ENCODE measurements at regions not wholly inside any gene's neighbourhood (a gene's known extent, or its start where the extent isn't known, plus 50 kb on each side); places are given as distances from the start of the nearest gene placed in this dataset.

DNA sequence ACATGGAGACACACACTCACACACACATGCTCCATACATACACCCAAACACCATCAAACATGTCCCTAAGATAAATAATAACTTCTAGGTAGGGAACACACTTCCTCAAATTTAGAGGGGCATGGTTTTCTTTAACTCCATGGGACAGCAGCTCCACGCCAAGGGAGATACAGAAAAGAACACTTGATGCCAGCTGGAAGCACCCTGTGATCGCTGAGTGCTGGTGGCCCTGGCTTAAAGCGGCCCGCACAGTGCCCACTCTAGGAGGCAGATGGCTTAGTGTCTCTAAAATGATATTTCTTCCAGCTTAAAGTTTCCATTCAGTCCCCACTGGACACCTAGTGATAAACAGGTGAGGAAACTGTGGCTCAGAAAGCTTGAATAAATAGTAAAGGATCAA lies 232.9 kb downstream of the UACA start:
- CTCF ChIA-PET: interaction anchor here (1.3 kb wide), 1 partner anchor 42 kb away, joined by 4 read pairs; no protein-coding TSS in a partner anchor

GRCh38 chr15:70530017-70530499 lies 233.3 kb downstream of the UACA start:
- CTCF ChIA-PET: no interaction called here
- POLR2A ChIA-PET: no interaction called here

More for the DNA sequence above, 232.9 kb downstream of the UACA start:
- POLR2A ChIA-PET: no interaction called here

DNA sequence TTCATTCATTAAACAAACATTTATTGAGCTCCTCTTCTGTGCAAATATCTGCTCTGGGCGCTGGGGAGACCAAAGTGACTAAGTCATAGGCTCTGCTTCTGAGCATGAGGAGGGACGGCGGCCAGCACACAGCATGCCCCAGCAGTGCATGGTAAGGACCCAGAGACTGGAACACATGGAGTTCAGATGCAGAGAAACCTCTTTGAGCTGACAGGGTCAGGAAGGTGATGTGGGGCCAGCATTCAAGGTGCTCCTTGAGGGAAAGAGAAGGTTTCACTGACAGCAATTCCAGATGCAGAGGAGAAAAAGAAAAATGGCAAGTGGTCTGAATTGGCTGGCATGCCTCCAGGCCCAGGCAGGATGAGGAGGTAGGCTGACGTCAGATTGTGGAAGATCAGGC lies 234.5 kb downstream of the UACA start:
- ChIA-PET CTCF (interaction anchor here (0.5 to 3.2 kb wide), 5 partner anchors 17 to 62 kb away, joined by 3 to 15 read pairs (median 3); no protein-coding TSS in a partner anchor), POLR2A (interaction anchor here (1.0 kb wide), 1 partner anchor 24 kb away, joined by 3 read pairs; no protein-coding TSS in a partner anchor)

GRCh38 chr15:70528270-70528706 lies 235.1 kb downstream of the UACA start:
- POLR2A ChIA-PET: interaction anchor here (1.0 kb wide), 1 partner anchor 24 kb away, joined by 3 read pairs; no protein-coding TSS in a partner anchor
- CTCF ChIA-PET: interaction anchor here (0.5 to 3.2 kb wide), 6 partner anchors 16 to 61 kb away, joined by 3 to 15 read pairs (median 3); no protein-coding TSS in a partner anchor

GRCh38 chr15:70526974-70527325 lies 236.4 kb downstream of the UACA start:
- ChIA-PET CTCF (interaction anchor here (1.2 to 3.2 kb wide), 3 partner anchors 14 to 39 kb away, joined by 3 to 15 read pairs (median 6); no protein-coding TSS in a partner anchor), POLR2A (no interaction called here)

GRCh38 chr15:70526221-70526973 lies 237.0 kb downstream of the UACA start:
- CTCF ChIA-PET: interaction anchor here (1.2 to 3.2 kb wide), 3 partner anchors 14 to 38 kb away, joined by 3 to 15 read pairs (median 6); no protein-coding TSS in a partner anchor
- POLR2A ChIA-PET: no interaction called here

GRCh38 chr15:70525551-70525950 lies 237.8 kb downstream of the UACA start:
- CTCF ChIA-PET: no interaction called here
- POLR2A ChIA-PET: no interaction called here

GRCh38 chr15:70524470-70524869 lies 238.9 kb downstream of the UACA start:
- ChIA-PET POLR2A (no interaction called here), CTCF (no interaction called here)

DNA sequence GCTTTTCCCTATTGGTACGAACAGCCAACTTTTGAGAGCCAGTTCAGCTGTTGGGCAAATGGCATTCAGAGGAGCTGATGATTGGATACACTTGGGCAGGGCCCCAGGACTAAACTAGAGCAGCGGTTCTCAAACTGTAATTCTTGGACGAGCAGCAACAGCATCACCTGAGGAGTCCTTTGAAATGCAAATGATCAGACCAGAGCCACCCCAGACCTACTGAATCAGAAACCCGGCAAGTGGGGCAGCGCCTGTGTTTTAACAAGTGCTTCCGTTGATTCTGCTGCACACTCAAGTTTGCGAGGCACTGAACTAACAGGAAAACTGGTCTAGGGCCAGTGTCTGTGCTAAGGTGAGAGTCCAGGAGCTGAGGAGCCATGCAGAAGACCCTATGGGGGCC lies 239.7 kb downstream of the UACA start:
- POLR2A ChIA-PET: no interaction called here
- CTCF ChIA-PET: interaction anchor here (1.1 kb wide), 2 partner anchors 11 to 12 kb away, joined by 3 read pairs; no protein-coding TSS in a partner anchor

GRCh38 chr15:70523192-70523591 lies 240.2 kb downstream of the UACA start:
- ChIA-PET CTCF (interaction anchor here (1.1 kb wide), 2 partner anchors 10 to 11 kb away, joined by 3 read pairs; no protein-coding TSS in a partner anchor), POLR2A (no interaction called here)

DNA sequence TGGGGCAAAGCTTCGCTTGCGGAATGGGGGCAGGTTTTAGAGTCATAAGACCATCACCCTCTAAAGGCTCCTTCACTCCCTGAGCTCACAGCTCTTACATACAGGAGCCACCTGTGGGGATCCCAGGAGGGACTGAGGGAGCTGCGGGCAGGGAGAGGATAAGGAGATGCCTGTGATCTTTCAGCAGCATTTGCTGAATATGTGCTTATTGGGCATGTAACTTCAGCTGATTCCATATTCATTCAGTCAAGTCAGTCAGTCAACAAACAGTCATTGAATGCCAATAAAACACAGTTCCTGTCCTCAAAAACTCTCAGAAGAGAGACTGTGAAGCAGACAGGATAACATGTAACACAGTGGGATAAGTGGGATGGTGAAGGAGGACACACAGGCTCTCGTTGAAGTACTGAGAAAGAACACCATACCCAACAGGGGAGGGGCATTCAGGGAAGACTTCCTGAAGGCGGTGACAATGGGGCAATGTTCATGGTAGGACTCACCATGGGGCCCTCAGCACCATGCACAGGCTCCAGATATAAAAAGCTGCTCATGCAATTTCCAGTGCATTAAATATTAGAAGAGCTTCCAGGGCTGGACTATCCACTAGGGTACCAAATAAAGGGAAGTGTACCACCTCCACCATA lies 240.9 kb downstream of the UACA start:
- ChIA-PET POLR2A (no interaction called here), CTCF (interaction anchor here (1.1 kb wide), 1 partner anchor 10 kb away, joined by 3 read pairs; no protein-coding TSS in a partner anchor)

DNA sequence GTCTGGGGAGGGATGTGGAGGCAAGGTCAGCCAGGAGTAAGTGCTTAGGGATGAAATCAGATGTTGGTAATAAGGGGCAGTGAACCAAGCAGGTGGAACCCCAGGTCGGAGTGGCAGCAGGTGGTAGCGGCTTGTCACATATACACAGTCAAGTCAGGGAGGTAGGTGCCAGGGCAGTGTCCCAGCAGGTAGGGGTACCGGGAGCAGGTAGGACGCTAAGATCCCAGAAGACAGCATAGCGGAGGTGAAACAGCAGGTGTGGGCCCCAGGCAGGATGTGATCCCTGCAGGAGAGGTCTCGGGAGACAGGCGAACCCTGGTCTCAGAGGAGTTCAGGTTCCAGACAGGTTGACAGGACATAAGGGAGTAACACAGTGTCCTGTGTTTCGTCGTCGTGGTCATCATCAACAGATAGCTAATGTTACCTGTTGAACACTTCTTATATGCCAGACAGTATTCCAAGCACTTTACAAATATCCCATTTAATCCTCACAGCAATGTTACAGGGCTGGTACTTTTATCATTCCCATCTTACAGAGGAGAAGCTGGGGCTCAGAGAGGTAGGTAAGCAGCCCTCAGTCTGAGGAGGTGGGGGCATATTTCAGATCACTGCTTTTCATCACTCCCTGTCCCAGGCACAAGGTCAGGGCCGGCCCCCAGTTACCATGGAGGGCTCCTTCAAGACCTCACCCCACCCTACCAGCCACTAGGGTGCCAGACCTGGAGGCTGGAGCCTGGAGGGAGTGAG lies 241.6 kb downstream of the UACA start:
- CTCF ChIA-PET: no interaction called here

DNA sequence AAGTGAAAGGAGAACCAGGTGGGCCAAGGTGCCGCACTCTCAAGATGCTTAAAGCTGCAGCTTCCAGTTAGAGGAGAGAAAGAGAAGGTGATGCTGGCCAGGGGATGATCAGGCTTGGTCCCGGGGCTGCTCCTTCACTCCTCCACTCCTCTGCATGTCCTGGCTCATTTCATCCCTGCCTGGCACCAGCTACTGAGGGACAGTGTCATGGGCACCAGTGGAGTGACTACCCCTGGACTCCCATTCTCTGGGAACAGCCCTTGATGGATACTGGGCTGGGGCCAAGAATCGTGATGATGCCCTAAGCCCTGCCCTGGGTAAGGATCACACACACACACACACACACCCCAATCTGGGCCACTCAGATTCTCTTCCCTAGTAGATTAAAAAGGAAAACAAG lies 243.7 kb downstream of the UACA start:
- ChIA-PET POLR2A (no interaction called here), CTCF (no interaction called here)

More for the DNA sequence above, 241.6 kb downstream of the UACA start:
- POLR2A ChIA-PET: no interaction called here

DNA sequence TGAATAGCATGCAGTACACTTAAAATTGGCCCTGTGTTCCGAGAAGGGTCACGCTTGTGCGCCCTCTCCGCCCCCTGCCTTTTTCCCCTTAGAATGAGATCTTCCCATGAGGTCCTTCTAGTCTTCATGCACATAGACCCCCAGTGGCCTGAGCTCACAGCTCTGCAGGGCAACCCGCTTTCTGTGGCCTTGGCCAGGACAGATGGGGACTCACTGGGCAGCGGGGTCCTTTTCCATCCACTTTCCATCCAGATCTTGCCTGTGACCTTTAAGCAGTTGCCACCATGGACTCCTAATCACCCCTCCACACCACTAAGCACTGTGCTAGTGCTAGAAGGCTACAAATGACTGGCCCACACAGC lies 244.4 kb downstream of the UACA start:
- POLR2A ChIA-PET: no interaction called here

GRCh38 chr15:70518201-70519003 lies 245.0 kb downstream of the UACA start:
- ChIA-PET POLR2A (no interaction called here), CTCF (no interaction called here)

More for the DNA sequence above, 244.4 kb downstream of the UACA start:
- CTCF ChIA-PET: no interaction called here

DNA sequence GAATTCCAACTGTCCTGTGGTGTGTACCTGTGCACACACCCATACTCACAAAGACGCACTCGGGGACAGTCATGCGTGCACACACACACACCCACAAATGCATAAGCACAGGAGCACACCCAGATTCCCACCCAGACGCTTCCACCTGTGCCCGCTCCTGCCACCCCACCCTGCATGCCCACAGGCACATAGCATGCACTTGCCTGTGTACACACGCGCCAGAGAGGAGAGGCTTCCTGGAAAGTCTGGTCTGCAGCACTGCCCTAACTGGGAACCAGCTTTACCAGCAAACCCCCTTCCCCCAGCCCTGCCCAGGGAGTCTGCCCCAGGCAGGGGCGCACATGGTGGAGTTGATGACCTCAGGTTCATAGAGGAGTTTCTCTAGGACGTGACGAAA lies 246.2 kb downstream of the UACA start:
- CTCF ChIA-PET: no interaction called here
- POLR2A ChIA-PET: no interaction called here

DNA sequence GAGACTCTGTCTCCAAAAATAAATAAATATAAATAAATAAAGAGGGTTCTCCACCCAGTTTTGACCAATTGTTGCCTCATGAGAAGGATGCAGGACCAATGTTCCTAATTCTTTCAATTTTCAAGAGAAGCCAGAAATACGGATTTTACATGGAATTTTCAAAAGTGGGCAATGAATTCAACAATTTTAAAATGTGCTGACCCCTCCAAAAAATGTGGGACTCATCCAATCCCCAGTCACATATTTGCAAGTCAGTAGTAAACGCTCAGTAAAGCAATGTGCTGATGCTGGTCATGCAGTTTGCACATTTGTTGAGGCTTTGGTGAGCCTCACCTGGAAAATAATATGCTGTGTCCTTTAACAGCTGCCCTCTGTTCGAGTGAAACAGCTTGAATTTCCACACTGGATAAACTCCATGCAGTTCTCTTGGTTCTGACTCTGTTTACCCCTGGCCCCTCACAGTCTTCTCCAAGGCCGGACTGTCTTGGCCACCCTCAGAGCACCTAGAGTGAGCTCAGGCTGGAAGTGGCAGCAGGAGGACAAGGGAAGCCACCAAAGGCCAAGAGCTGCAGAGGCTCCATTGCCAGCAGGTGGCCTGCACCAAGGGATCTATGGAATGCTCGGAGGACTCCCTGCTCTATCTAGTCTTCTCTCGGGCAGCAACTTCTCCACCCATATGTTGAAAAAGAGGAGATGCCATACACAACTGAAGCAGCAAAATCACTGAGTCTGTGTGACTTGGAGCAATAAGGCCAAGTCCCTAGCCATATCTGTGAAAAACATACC lies 246.8 kb downstream of the UACA start:
- POLR2A ChIA-PET: no interaction called here
- CTCF ChIA-PET: no interaction called here

DNA sequence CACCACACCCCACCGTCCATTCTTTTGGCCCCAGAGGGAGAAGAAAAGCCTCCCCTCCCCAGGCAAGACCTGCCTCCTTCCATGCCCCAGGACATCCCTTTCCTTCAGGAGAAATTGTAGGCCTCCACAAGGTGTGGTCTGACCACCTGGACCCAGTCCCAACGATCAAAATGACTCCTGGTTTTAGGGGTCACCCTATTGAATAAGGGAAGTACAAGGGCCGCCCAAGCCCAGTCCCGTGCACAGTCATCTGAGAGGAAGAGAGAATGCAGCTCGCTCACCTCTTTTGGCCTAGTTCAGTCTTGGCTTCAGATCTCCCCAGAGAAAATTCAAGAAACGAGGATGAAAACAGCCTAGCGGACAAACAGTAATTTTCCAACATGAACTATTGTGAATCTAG lies 249.1 kb downstream of the UACA start:
- POLR2A ChIA-PET: no interaction called here
- CTCF ChIA-PET: no interaction called here

GRCh38 chr15:70513819-70514218 lies 249.5 kb downstream of the UACA start:
- POLR2A ChIA-PET: no interaction called here

More at GRCh38 chr15:70513819-70514218, 249.5 kb downstream of the UACA start:
- CTCF ChIA-PET: no interaction called here

Data from activated CD8-positive, alpha-beta memory T cell treated with anti-CD3 and anti-CD28 coated beads for 36 hours (primary cell).